Left kidney (tissue), 1 donor: ENCODE measurements at regions not wholly inside any gene's neighbourhood (a gene's known extent, or its start where the extent isn't known, plus 50 kb on each side); places are given as distances from the start of the nearest gene placed in this dataset.
"Not testable (repeated sequence)": the region's sequence is repeated elsewhere in the genome, so short reads cannot be mapped to it uniquely, and the experiment has no call there.

Experiments
- DNase-seq: peaks from one replicate; pipeline ENCODE4 v3.0.0-alpha.2; 2013

DNA sequence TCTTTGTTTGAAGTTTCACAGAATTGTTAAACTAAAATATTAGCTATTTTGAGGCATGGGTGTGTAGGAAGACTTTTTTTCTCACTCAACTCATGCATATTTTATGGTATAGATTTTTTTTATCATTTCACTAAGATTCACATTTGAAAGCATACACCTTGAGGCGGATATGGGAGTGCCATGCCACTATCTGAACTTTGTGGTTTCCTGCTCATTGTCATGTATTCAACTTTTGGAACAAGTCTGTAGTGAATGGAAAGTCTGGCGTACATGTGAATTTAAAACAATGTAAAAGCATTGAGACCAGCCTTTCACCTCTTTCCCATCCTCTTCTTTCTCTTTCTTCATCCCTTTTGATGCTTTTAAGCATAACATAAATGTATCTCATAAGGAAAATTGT is 147.9 kb downstream of the TPBG start:
- DNase-seq: no peak

DNA sequence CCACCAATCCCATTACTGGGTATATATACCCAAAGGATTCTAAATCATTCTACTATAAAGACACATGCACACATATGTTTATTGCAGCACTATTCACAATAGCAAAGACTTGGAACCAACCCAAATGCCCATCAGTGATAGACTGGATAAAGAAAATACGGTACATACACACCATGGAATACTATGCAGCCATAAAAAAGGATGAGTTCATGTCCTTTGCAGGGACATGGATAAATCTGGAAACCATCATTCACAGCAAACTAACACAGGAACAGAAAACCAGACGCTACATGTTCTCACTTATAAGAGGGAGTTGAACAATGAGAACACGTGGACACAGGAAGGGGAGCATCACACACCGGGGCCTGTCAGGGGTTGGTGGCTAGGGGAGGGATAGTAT is 154.3 kb downstream of the TPBG start:
- DNase-seq: not testable (repeated sequence)

GRCh38 chr6:82521369-82521768 is 157.8 kb downstream of the TPBG start:
- no peak for DNase-seq

- DNase-seq: no peak
Measured at GRCh38 chr6:82521861-82522260, 158.2 kb downstream of the TPBG start.

GRCh38 chr6:82524031-82524430 is 160.4 kb downstream of the TPBG start:
- no peak for DNase-seq

GRCh38 chr6:82525775-82526495 is 162.3 kb downstream of the TPBG start:
- no peak for DNase-seq

- DNase-seq: not testable (repeated sequence)
Measured at GRCh38 chr6:82529960-82530460, 166.4 kb downstream of the TPBG start.

- DNase-seq: no peak
Measured at GRCh38 chr6:82534876-82535275, 171.3 kb downstream of the TPBG start.

DNA sequence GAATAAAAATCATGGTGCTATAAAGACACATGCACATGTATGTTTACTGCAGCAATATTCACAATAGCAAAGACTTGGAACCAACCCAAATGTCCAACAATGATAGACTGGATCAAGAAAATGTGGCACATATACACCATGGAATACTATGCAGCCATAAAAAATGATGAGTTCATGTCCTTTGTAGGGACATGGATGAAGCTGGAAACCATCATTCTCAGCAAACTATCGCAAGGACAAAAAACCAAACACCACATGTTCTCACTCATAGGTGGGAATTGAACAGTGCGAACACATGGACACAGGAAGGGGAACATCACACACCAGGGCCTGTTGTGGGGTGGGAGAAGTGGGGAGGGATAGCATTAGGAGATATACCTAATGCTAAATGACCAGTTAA is 185.9 kb downstream of the TPBG start:
- not testable (repeated sequence) for DNase-seq

GRCh38 chr6:82551311-82551710 is 187.7 kb downstream of the TPBG start:
- DNase-seq: not testable (repeated sequence)

- DNase-seq: no peak
Measured at GRCh38 chr6:82551831-82552230, 188.2 kb downstream of the TPBG start.

GRCh38 chr6:82553863-82554531 is 190.4 kb downstream of the TPBG start:
- DNase-seq: no peak

DNA sequence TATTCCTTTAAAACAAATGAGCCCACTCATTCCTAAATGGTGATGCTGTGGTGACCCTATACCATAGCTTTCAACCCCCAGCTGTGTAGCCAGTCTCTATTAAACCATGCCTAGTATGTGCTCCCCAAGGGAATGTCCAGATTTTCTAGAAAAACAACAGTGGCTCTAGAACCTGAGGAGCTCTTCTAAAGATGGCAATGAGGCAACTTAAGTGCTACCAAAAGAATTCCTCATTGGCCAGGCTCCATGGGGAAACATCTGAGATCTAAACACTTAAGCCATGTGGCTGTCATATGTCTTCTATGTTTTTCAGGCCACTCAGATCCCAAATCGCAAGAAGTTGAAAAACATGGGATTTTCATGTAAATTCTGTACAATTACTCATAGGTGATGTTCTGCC is 191.0 kb downstream of the TPBG start:
- no peak for DNase-seq

- no peak for DNase-seq
Measured at GRCh38 chr6:82555801-82556200, 192.2 kb downstream of the TPBG start.

DNA sequence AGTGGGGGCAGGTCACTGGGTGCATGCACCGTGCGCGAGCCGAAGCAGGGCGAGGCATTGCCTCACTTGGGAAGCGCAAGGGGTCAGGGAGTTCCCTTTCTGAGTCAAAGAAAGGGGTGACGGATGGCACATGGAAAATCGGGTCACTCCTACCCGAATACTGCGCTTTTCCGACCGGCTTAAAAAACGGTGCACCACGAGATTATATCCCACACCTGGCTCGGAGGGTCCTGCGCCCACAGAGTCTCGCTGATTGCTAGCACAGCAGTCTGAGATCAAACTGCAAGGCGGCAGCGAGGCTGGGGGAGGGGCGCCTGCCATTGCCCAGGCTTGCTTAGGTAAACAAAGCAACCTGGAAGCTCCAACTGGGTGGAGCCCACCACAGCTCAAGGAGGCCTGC is 194.9 kb downstream of the TPBG start:
- not testable (repeated sequence) for DNase-seq

GRCh38 chr6:82567621-82568020 is 204.0 kb downstream of the TPBG start:
- no peak for DNase-seq

DNA sequence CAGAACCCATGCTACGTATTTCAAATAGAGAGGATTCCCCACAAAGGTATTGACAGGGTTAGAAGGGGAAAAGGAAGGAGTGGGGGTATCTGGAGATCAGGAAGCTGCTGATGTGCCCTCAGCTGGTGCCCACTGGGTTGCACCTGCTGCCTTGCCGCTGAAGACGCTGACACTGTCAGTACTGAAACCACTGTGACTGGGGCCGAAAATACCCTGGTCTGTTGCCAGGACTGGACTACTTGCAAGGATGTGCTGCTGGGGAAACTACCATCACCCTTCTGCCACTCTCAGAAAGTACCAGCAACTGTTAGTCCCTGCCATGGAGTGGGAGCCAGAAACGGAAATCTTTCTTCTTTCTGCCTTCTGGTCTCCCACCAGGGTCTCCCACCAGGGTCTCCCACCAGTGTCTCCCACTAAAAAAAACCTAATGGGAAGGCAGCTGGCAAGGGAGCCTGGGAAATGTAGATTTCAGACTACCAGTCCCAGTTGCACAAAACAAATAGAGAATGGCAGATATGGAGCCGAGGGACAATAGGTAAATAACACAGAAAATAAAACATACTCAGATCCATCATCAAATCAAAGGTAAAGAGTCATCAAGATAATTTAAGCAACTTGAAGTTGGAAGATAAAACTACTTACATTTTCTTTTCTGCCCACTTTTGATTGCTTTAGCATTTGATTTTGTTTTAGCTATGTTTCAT is 204.8 kb downstream of the TPBG start:
- DNase-seq: no peak

GRCh38 chr6:82569022-82569421 is 205.4 kb downstream of the TPBG start:
- DNase-seq: no peak

DNA sequence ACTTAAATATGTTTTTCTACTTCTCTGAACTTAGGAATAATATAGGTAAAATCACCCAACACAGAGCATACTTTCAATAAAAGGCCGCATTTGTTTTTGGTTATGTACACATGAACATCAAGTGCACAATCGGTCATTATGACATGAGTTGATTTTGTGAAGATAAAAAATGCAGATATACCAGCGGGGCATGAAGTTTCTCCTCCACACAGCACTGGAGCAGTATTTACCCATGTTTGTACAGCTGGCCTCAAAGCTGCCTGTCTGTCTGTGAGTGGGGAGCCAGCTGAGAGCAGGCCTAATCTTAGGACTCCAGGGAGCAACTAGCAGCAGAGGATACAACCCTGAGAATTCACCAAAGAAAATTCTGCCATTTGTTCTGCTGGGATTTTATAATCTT is 206.5 kb downstream of the TPBG start:
- DNase-seq: no peak

DNA sequence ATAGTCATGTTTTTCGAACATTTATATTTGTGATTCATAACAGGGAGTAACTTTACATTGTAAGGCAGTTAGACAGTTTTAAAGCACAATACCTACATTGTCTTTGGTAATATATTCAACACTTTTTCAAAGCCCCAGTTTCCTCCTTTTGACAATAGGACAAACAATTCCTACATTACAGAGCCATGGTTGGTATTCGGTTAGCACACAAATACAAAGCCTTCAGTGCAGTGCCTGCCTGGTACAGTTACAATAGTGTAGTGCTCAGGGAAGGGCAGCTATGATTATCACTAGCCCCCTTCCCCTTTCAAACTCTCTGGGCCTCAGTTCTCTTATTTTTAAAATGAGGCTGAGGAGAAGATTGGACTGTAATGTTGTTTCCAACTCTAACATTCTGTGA is 207.8 kb downstream of the TPBG start:
- no peak for DNase-seq

DNA sequence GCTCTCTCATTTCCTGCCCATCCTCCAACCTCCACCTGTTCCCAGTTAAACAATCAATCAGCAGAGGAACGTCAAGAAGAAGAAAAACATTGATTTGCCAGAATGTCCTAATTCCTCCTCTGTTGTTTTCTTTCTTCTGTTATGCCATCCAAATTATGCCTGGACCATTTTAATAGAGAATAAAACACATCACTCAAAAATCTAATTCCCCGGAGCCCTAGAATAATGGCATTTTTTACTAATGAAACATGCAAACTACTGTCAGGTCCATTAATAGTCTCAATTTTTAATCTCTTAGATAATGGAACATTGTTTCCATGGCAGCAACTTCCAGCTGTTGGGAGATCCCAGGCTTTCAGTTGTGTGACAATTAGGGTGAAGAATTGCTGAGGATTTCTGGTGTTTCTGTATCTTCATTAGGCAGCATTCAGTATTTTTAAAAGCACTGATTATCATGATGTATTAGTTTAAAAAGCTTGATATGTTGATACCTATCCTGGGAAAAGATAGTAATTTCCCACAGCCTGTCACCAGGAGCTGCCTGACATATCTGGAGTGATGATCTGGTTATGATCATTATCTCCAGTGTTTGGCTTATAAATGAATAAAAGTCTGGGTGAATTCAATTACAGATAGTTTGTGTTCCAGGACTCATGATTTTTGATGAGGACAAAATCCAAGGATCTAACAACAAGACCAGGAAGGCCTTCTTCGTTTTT is 209.8 kb downstream of the TPBG start:
- no peak for DNase-seq

- DNase-seq: no peak
Measured at GRCh38 chr6:82576284-82576683, 212.7 kb downstream of the TPBG start.
